ENCODE measurements at regions not wholly inside any gene's neighbourhood (a gene's known extent, or its start where the extent isn't known, plus 50 kb on each side); places are given as distances from the start of the nearest gene placed in this dataset.

GRCh38 chr1:178612261-178612660 is 99.4 kb downstream of the TEX35 start:
- TF ChIP-seq, protein P1, sequence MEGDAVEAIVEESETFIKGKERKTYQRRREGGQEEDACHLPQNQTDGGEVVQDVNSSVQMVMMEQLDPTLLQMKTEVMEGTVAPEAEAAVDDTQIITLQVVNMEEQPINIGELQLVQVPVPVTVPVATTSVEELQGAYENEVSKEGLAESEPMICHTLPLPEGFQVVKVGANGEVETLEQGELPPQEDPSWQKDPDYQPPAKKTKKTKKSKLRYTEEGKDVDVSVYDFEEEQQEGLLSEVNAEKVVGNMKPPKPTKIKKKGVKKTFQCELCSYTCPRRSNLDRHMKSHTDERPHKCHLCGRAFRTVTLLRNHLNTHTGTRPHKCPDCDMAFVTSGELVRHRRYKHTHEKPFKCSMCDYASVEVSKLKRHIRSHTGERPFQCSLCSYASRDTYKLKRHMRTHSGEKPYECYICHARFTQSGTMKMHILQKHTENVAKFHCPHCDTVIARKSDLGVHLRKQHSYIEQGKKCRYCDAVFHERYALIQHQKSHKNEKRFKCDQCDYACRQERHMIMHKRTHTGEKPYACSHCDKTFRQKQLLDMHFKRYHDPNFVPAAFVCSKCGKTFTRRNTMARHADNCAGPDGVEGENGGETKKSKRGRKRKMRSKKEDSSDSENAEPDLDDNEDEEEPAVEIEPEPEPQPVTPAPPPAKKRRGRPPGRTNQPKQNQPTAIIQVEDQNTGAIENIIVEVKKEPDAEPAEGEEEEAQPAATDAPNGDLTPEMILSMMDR (IDR thresholded peaks at IDR 0.05; ENCODE audit: unreplicated experiment): no peak
- Mint-ChIP-seq H3K36me3 (ENCODE audit: low read depth, unreplicated experiment) (no peaks in the 10 kb centered on the region), H3K4me3 (ENCODE audit: unreplicated experiment) (no peak overlapping the region), H3K9me3 (ENCODE audit: unreplicated experiment) (no peaks in the 10 kb centered on the region), H3K4me1 (ENCODE audit: unreplicated experiment) (no peaks in the 10 kb centered on the region), H3K27ac (ENCODE audit: unreplicated experiment) (no peak overlapping the region), H3K27me3 (ENCODE audit: unreplicated experiment) (no peaks in the 10 kb centered on the region)
- DNase-seq (ENCODE audit: low spot score): no peak

- no peak for DNase-seq (ENCODE audit: low spot score)
- no peaks in the 10 kb centered on the region for H3K36me3 Mint-ChIP-seq (ENCODE audit: low read depth, unreplicated experiment)
- no peak overlapping the region for H3K4me3 Mint-ChIP-seq (ENCODE audit: unreplicated experiment)
- no peak overlapping the region for H3K27ac Mint-ChIP-seq (ENCODE audit: unreplicated experiment)
- H3K27me3 Mint-ChIP-seq (ENCODE audit: unreplicated experiment): no peaks in the 10 kb centered on the region
- H3K4me1 Mint-ChIP-seq (ENCODE audit: unreplicated experiment): no peaks in the 10 kb centered on the region
- no peaks in the 10 kb centered on the region for H3K9me3 Mint-ChIP-seq (ENCODE audit: unreplicated experiment)
- TF ChIP-seq, protein P1 (IDR thresholded peaks at IDR 0.05; ENCODE audit: unreplicated experiment): no peak
These were observed 100.5 kb downstream of the TEX35 start for GRCh38 chr1:178613271-178613945.

- Mint-ChIP-seq H3K4me3 (ENCODE audit: unreplicated experiment) (no peak overlapping the region), H3K27ac (ENCODE audit: unreplicated experiment) (no peak overlapping the region), H3K9me3 (ENCODE audit: unreplicated experiment) (no peaks in the 10 kb centered on the region), H3K36me3 (ENCODE audit: low read depth, unreplicated experiment) (no peaks in the 10 kb centered on the region), H3K27me3 (ENCODE audit: unreplicated experiment) (no peaks in the 10 kb centered on the region), H3K4me1 (ENCODE audit: unreplicated experiment) (no peaks in the 10 kb centered on the region)
- no peak for DNase-seq (ENCODE audit: low spot score)
- TF ChIP-seq, protein P1 (IDR thresholded peaks at IDR 0.05; ENCODE audit: unreplicated experiment): no peak
These were observed 101.4 kb downstream of the TEX35 start for GRCh38 chr1:178614286-178614685.

- Mint-ChIP-seq H3K4me1 (ENCODE audit: unreplicated experiment) (no peaks in the 10 kb centered on the region), H3K27me3 (ENCODE audit: unreplicated experiment) (no peaks in the 10 kb centered on the region), H3K4me3 (ENCODE audit: unreplicated experiment) (no peak overlapping the region), H3K27ac (ENCODE audit: unreplicated experiment) (no peak overlapping the region), H3K36me3 (ENCODE audit: low read depth, unreplicated experiment) (no peaks in the 10 kb centered on the region), H3K9me3 (ENCODE audit: unreplicated experiment) (no peaks in the 10 kb centered on the region)
- TF ChIP-seq, protein P1 (IDR thresholded peaks at IDR 0.05; ENCODE audit: unreplicated experiment): no peak
- no peak for DNase-seq (ENCODE audit: low spot score)
These were observed 105.8 kb upstream of the RALGPS2 start for GRCh38 chr1:178619042-178619927.

Measured in endothelial cell (in vitro differentiated cells).